ENCODE measurements at regions not wholly inside any gene's neighbourhood (a gene's known extent, or its start where the extent isn't known, plus 50 kb on each side); places are given as distances from the start of the nearest gene placed in this dataset.
"Not testable (repeated sequence)": the region's sequence is repeated elsewhere in the genome, so short reads cannot be mapped to it uniquely, and the experiment has no call there.

GRCh38 chr7:34207810-34208209, 302.5 kb downstream of the BMPER start:
- DNase-seq: no peak

DNA sequence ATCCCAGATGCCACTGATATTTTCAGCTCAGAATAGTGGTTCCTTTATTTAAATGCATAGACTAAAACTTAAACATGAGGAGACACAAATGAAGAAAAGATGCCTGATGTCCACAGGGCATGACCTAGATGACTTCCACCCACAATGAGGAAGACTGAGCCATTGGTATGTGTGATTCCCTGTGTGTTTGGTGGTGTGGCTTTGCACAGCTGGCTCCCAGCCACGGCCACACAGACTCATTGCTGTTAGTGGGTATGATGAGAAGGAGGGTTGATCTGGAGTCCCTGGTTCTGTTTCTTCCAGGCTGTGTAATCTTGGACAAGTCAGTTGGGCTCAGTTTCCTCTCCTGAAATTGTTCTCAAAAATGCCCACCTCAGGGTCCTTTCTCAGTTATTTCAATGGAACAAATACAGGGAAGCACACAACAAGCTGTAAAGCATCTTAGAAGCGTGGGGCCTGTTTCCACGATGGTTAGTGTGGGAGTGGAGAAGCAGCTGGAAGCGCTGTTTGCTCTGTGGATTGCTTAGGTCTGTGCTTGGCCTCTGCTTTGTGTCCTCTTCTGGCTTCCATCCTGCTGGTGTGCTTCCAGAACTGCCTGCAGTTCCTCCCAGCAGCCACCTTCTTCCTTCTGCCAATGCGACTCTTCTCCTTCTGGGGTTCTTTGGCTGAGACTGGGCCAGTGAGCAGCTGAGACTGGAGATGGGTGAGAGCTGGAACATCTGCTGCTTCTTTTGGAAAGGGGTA, 303.7 kb downstream of the BMPER start:
- DNase-seq: no peak

DNA sequence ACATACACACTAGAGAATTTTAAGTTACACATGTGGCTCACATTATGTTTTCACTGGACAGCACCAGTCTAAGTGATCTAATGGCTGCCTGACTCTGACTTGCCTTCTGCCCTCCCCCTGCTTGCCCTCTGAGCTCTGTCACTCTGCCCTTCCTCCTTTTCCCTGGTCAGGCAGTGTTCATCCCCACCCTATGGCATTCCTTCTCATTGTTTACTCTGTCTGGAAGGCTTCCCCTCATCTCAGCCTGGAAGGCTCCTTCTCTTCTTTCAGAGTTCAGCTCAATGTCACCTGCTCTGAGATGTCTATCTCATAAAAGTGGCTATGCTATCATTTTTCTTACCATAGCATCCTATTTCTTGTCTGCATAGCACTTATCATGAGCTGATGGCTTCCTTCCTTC, 305.7 kb downstream of the BMPER start:
- no peak for DNase-seq

DNA sequence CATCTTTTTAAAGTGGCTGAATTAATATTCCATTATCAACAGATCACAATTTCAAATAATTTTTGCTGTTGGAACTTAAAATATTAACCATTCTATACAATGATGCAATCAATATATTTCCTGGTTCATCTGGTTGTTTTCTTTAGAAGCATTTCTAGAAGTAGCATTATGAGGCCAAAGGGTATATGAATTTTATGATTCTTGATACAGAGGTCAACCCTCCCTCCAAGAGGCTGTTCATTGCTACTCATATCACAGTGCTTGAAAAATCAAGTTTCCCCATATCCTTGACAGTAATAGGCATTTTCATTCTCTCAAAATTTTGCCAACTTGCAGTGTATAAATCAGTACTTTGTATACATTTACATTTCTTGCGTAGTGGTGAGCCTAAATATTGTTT, 312.6 kb downstream of the BMPER start:
- no peak for DNase-seq

DNA sequence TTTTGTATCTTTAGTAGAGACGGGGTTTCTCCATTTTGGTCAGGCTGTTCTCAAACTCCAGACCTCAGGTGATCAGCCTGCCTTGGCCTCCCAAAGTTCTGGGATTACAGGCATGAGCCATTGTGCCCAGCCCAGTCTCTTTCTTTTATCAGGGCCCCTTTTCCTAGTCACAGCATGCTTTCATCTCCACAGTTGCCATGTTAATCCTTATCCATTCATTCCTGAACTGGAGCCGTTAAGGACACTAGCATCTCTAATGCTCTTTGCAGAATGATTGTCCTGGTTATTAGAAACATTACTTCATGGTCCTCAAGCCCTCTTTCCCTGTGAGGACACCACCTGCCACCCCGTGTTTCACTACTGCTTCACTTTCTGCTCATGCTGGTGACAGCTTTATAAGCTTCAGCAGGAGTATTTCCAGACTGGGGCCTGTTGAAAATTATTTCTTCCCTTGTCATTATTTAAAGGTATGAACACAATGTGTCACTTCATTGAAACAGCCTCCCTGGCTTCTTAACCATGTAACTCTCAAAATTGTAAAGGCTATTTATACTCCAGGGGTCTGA, 313.9 kb downstream of the BMPER start:
- no peak for DNase-seq

GRCh38 chr7:34220506-34221185, 315.3 kb downstream of the BMPER start:
- DNase-seq: no peak

GRCh38 chr7:34222316-34222715, 317.0 kb downstream of the BMPER start:
- DNase-seq: no peak

DNA sequence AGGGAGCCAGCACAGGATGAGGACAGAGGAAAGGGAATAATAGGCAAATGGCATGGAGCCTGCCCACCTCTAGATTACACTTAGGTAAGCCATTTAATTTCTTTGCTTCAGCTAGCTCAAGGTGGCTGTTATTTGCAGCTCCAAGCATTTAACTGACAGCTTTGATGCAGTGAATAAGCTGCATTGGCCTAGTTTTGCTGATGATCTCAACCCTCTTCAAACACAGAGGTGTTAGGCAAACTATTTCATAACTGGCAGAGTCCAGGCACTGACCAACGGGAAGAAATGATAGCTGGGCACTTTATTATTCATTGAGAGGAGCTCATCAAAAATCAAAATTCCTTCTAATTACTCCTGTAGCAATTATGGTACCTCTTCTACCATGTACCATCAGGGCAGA, 317.4 kb downstream of the BMPER start:
- no peak for DNase-seq

DNA sequence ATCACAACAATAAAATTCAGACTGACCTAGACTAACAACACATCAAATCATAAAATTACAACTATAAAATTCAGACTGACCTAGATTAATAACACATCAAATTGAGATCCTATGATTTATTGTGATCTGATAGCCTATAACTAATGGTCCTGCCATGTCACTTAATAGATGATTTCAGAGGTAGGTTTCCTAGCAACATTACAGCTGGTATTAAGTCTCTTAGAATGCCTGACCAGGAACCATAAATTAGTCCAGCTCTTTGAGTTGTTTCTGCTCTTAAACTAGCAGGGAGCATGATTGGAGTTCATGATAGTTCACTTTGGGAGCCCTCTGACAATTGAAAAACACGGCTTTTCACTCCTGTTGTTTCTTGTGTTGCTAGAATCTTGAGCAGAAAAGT, 318.9 kb downstream of the BMPER start:
- no peak for DNase-seq

DNA sequence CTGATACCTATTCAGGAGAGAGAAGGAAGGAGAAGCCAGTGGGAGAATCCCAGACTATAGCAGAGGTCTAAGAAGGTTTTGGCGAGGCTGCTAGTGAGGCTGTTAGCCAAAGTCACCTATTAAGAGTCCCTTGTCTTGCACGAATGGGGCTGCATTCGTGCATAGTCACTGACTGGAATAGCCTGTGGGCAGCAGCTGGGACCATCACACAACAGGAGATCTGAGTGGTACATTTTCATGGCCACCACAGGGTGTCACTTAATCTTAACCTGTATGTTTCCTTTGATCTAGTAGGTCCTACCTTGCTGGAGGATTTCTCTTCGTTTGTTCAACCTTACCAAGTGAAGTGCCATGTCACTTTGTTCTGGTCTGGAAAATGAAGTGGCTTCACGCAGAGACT, 319.9 kb downstream of the BMPER start:
- DNase-seq: no peak

DNA sequence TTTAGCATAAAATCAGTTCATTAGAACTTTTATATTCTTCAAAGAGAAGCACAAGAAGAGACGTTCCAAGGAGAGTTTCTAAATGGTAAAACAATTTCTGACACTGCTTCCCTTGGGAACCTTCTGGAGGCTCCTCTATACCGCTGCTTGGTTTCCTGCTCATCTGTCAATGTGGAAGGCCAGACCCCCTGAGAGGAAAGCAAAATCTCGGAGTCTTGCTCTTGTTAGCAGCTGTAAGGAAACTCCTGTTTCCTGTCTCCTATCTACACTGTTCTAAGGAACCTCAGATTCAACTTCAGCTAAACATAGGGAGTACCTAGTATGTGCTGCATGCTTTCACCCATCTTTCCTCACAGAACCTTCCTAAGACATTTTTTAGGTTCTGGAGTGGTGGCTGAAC, 322.2 kb downstream of the BMPER start:
- no peak for DNase-seq

DNA sequence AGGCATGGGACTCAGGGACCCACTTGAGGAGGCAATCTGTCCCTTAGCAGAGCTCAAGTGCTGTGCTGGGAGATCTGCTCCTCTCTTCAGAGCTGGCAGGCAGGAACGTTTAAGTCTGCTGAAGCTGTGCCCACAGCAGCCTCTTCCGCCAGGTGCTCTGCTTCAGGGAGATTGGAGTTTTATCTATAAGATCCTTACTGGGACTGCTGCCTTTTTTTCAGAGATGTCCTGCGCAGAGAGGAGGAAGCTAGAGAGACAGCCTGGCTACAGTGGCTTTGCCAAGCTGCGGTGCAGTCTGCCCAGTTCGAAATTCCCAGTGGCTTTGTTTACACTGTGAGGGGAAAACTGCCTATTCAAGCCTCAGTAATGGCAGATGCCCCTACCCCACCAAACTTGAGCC, 329.8 kb downstream of the BMPER start:
- DNase-seq: not testable (repeated sequence)

GRCh38 chr7:34236057-34236456, 330.7 kb downstream of the BMPER start:
- DNase-seq: no peak

- DNase-seq: no peak
These were observed 331.6 kb downstream of the BMPER start for GRCh38 chr7:34236839-34237492.

DNA sequence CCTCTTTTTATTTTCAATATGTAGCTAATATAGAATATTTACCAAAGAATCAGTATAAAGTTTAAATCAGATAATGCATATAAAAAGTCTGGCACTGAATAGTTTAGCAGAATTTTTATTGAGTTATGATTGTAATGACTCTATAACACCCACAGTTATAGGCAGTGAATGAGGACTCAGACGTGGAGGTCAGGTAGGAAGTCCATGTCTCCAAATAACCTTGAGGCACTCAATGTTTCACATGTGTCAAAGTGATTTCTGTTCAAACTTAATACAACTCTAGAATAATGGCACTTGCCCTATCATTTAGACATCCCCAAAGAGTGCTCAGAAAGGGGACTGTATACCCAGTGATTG, 332.1 kb downstream of the BMPER start:
- no peak for DNase-seq

GRCh38 chr7:34240417-34240816, 335.1 kb downstream of the BMPER start:
- no peak for DNase-seq

DNA sequence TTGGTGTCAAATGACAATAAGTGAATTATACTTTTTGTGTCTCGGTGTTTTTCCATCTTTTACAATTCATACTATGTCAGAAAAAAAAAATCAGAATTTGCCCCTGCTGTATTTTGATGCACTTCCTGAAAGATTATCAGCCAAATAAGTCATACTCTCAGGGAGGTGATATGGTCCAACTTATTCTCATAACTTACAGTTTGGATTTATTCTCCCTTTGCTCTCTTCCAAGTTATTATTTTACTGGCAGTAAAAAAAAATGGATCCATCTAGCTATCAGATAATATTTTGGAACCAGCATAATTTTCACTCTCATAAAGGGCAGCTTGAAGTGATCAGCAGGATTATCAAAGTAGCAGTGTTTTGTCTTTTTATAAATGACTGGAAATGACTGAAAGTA, 337.1 kb downstream of the BMPER start:
- DNase-seq: no peak

GRCh38 chr7:34245246-34245645, 339.9 kb downstream of the BMPER start:
- no peak for DNase-seq

DNA sequence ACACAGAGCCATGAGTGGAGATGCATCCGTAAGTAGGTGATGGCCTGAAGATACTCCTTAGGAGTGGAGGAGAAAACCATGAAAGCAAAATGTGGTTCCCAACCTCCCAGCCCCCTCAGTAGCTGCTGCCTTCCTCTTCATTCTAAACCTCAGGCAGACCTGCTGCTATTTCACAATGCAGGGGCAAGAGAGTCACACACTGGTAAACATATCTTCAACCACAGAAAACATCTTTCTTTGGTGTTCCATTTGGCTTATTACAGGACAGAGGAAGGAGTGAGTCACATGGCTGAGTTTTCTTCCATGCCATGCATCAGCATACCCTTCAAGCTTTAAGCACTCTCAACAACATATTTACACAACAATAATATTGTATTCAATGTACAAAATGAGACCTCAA, 342.1 kb downstream of the BMPER start:
- DNase-seq: no peak

DNA sequence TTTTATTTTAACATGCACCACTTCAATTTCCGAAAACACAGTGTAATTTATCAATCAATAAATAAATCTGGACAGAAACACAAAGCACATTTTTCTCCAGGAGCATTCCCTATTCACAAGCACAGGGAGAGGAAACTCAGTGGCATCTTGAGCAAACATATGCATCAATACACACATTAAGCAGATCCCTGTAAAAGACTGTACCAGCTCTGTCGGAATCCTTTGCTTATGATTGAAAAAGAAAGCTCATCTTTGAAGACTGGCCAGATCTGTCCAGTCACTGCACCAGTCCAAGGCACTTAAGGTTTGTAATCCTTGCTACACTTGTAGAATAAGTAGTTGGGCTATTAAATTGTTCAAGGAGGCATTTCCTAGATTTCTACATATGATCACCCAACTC, 343.9 kb downstream of the BMPER start:
- no peak for DNase-seq

- DNase-seq: no peak
These were observed 354.9 kb downstream of the BMPER start for GRCh38 chr7:34260279-34260678.

DNA sequence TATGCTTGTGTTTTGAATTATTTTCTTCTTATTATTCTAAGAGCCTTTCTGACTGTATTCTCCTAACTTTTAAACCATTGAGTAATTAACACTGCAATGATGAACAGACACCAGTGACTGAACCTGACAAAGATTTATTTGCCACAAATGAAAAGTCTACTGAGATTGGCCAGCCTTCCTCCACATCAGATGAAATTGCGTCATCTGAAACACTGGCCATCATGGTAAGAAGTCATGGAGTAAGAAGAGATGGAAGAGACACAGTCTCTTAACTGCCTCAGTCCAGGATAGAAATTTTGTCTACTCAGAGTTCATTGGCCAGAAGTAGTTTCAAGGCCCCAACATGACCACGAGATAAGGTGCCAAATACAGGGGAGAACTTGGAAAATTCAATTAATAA, 357.8 kb downstream of the BMPER start:
- no peak for DNase-seq

DNA sequence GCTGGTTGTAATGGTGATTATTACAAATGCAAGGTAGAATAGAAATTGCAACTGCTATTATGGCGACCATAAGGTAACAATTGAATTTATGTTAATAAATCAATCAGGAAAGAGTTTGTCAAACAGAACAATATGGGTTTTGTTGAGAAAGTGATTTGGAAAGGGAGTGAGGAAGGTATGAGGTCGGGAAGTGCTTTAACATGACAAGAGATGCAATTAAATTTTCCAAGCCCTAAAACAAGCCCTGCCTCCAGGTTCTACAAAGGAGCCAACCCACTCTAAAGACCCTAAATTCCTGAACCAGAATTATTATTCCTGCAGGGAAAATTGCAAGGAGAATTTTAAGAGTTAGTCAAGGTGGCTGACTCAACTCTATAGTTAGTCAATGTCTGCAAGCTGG, 363.7 kb downstream of the BMPER start:
- no peak for DNase-seq

- no peak for DNase-seq
These were observed 370.3 kb downstream of the BMPER start for GRCh38 chr7:34275624-34276023.

Measured in NCI-H187 treated with DMSO at 0.1 percent for 48 hours (cell line).